ENCODE measurements at regions not wholly inside any gene's neighbourhood (a gene's known extent, or its start where the extent isn't known, plus 50 kb on each side); places are given as distances from the start of the nearest gene placed in this dataset.

DNA sequence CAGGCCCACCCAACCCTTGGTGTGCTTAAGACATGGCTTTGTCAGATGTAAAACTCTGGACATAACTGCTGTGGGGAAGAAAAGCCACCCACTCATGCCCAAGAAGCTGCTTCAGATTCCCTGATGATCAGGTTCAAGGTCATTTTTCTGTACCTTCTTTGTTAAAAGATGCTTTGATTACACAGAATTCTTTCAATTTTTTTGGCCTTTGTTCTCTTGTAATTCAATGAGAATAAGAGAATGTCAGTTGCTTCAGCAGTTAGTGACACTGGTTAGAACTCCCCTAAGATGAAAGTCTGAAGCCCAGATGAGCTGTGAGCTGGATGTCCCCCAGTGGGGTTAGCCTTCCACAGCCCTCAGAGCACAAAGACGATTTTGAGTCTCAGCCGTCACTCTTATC, 152.7 kb downstream of the CHRM3 start:
- TF ChIP-seq, protein P1, sequence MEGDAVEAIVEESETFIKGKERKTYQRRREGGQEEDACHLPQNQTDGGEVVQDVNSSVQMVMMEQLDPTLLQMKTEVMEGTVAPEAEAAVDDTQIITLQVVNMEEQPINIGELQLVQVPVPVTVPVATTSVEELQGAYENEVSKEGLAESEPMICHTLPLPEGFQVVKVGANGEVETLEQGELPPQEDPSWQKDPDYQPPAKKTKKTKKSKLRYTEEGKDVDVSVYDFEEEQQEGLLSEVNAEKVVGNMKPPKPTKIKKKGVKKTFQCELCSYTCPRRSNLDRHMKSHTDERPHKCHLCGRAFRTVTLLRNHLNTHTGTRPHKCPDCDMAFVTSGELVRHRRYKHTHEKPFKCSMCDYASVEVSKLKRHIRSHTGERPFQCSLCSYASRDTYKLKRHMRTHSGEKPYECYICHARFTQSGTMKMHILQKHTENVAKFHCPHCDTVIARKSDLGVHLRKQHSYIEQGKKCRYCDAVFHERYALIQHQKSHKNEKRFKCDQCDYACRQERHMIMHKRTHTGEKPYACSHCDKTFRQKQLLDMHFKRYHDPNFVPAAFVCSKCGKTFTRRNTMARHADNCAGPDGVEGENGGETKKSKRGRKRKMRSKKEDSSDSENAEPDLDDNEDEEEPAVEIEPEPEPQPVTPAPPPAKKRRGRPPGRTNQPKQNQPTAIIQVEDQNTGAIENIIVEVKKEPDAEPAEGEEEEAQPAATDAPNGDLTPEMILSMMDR (IDR thresholded peaks at IDR 0.05), result no peak
- TF ChIP-seq POLR2A (IDR thresholded peaks at IDR 0.05), result no peak
